Liver (tissue), 8 donors: ENCODE measurements at regions not wholly inside any gene's neighbourhood (a gene's known extent, or its start where the extent isn't known, plus 50 kb on each side); places are given as distances from the start of the nearest gene placed in this dataset.

ENCODE experiments used
- DNase-seq: peaks from one replicate; pipeline ENCODE4 v3.0.0-alpha.2; 2017; ENCODE audit warnings: low spot score
- H3K27ac ChIP-seq, 2 donors: one replicate each; pipeline ENCODE4 v1.7.0; 2013; ENCODE audit warnings: inconsistent platforms in 2 of 2, low read length in 2 of 2, control low read depth in 1 of 2, low read depth in 1 of 2, mild to moderate bottlenecking in 1 of 2
- H3K27me3 ChIP-seq, 4 donors: one replicate each; pipeline versions ENCODE4 v1.6.1 to v1.7.0; 2013; ENCODE audit warnings: low read length in 3 of 4, inconsistent platforms in 1 of 4, mild to moderate bottlenecking in 1 of 4, moderate library complexity in 1 of 4; ENCODE audit not compliant: control insufficient read depth in 4 of 4, insufficient read depth in 4 of 4
- H3K36me3 ChIP-seq, 4 donors: one replicate each; pipeline versions ENCODE4 v1.6.1 to v1.7.0; 2013; ENCODE audit warnings: low read length in 3 of 4, mild to moderate bottlenecking in 3 of 4, low read depth in 1 of 4, moderate library complexity in 1 of 4; ENCODE audit not compliant: control insufficient read depth in 4 of 4, insufficient read depth in 3 of 4
- H3K4me1 ChIP-seq, 4 donors: one replicate each; pipeline versions ENCODE4 v1.6.1 to v1.7.0; 2013; ENCODE audit warnings: low read length in 3 of 4, mild to moderate bottlenecking in 3 of 4, moderate library complexity in 1 of 4; ENCODE audit not compliant: control insufficient read depth in 4 of 4, insufficient read depth in 4 of 4
- H3K4me3 ChIP-seq, 3 donors: one replicate each; pipeline versions ENCODE4 v1.6.1 to v1.7.0; 2013; ENCODE audit warnings: low read length in 3 of 3, control low read depth in 1 of 3, low read depth in 1 of 3, mild to moderate bottlenecking in 1 of 3
- H3K9ac ChIP-seq, 2 donors: one replicate each; pipeline ENCODE4 v1.7.0; 2013; ENCODE audit warnings: low read length in 2 of 2, mild to moderate bottlenecking in 2 of 2, moderate library complexity in 2 of 2, control low read depth in 1 of 2, low read depth in 1 of 2
- H3K9me3 ChIP-seq, 4 donors: one replicate each; pipeline versions ENCODE4 v1.6.1 to v1.7.0; 2013; ENCODE audit warnings: low read length in 3 of 4; ENCODE audit not compliant: control insufficient read depth in 4 of 4
- ATF3 ChIP-seq: IDR thresholded peaks from 2 replicates; pipeline ENCODE4 v1.6.1; 2016; ENCODE audit warnings: antibody characterized with exemption
- CTCF ChIP-seq: fragments of 150-350 bp; IDR thresholded peaks from 2 replicates; pipeline ENCODE4 v1.5.1; 2017; ENCODE audit warnings: improper control_type of control experiment, low read depth, low read length; ENCODE audit not compliant: missing input control
- EGR1 ChIP-seq, 2 donors: IDR thresholded peaks; 2 replicates each; pipeline ENCODE4 v1.6.1; 2016 to 2018; ENCODE audit warnings: antibody characterized with exemption in 2 of 2, low read depth in 2 of 2
- FOXA1 ChIP-seq: IDR thresholded peaks from 2 replicates; pipeline ENCODE4 v1.6.1; 2016; ENCODE audit warnings: antibody characterized with exemption
- FOXA2 ChIP-seq: IDR thresholded peaks from 2 replicates; pipeline ENCODE4 v1.6.1; 2016; ENCODE audit warnings: antibody characterized with exemption
- GABPA ChIP-seq, 2 donors: IDR thresholded peaks in 1 of 2; conservative IDR thresholded peaks in 1 of 2; 2 replicates each; pipeline ENCODE4 v1.6.1; 2016; ENCODE audit warnings: antibody characterized with exemption in 2 of 2, mild to moderate bottlenecking in 1 of 2, moderate library complexity in 1 of 2
- HNF4A ChIP-seq, 2 donors: conservative IDR thresholded peaks; 2 replicates each; pipeline ENCODE4 v1.6.1; 2016; ENCODE audit warnings: antibody characterized with exemption in 2 of 2, mild to moderate bottlenecking in 2 of 2
- HNF4G ChIP-seq: IDR thresholded peaks from 2 replicates; pipeline ENCODE4 v1.6.1; 2016; ENCODE audit warnings: antibody characterized with exemption
- JUND ChIP-seq, 2 donors: IDR thresholded peaks; 2 replicates each; pipeline ENCODE4 v1.6.1; 2016; ENCODE audit warnings: antibody characterized with exemption in 2 of 2
- MAX ChIP-seq: IDR thresholded peaks from 2 replicates; pipeline ENCODE4 v1.6.1; 2016; ENCODE audit warnings: antibody characterized with exemption
- NR2F2 ChIP-seq: IDR thresholded peaks from 2 replicates; pipeline ENCODE4 v1.6.1; 2016; ENCODE audit warnings: antibody characterized with exemption
- RAD21 ChIP-seq, 2 donors: IDR thresholded peaks; 2 replicates each; pipeline ENCODE4 v1.6.1; 2016; ENCODE audit warnings: antibody characterized with exemption in 2 of 2, mild to moderate bottlenecking in 2 of 2
- RXRA ChIP-seq, 2 donors: IDR thresholded peaks; 2 replicates each; pipeline ENCODE4 v1.6.1; 2017 to 2018; ENCODE audit warnings: antibody characterized with exemption in 2 of 2, mild to moderate bottlenecking in 1 of 2
- SP1 ChIP-seq: IDR thresholded peaks from 2 replicates; pipeline ENCODE4 v1.6.1; 2018; ENCODE audit warnings: antibody characterized with exemption, mild to moderate bottlenecking
- TAF1 ChIP-seq: conservative IDR thresholded peaks from 2 replicates; pipeline ENCODE4 v1.6.1; 2016; ENCODE audit warnings: antibody characterized with exemption, mild to moderate bottlenecking
- YY1 ChIP-seq: IDR thresholded peaks from 2 replicates; pipeline ENCODE4 v1.6.1; 2016; ENCODE audit warnings: antibody characterized with exemption, mild to moderate bottlenecking
- ZBTB33 ChIP-seq: IDR thresholded peaks from 2 replicates; pipeline ENCODE4 v1.6.1; 2016; ENCODE audit warnings: antibody characterized with exemption
- WGBS: extraction: QIAGEN DNeasy Blood & Tissue Kit; methylation state at CpG from one replicate; pipeline ENCODE4 v1.1.7; 2013; 5-methylcytosine and 5-hydroxymethylcytosine counted together
- donor health status: healthy.
- donor health status: healthy.
- donor health status: healthy.
- donor health status: healthy.
- donor health status: healthy.

- H3K27me3 ChIP-seq, result no peaks in the 10 kb centered on the region
- no peak for DNase-seq
- no peak overlapping the region for H3K27ac ChIP-seq
- no peak overlapping the region for H3K9ac ChIP-seq
- no peak overlapping the region for H3K4me3 ChIP-seq
- 94% methylated on average over 2 of the region's 2 CpGs for whole genome bisulfite sequencing
- no peaks in the 10 kb centered on the region for H3K4me1 ChIP-seq
- no peaks in the 10 kb centered on the region for H3K36me3 ChIP-seq
- no peaks in the 10 kb centered on the region for H3K9me3 ChIP-seq
- TF ChIP-seq CTCF, result no peak
- no peak for TF ChIP-seq YY1
- no peak for TF ChIP-seq RXRA (IDR thresholded peaks at IDR 0.05)
- TF ChIP-seq FOXA2, result no peak
- no peak for TF ChIP-seq ATF3
- no peak for TF ChIP-seq RAD21 (IDR thresholded peaks at IDR 0.05)
- TF ChIP-seq MAX, result no peak
- no peak for TF ChIP-seq FOXA1
- no peak for TF ChIP-seq HNF4A (conservative IDR thresholded peaks at IDR 0.05)
- no peak for TF ChIP-seq HNF4G
- no peak for TF ChIP-seq NR2F2
- no peak for TF ChIP-seq ZBTB33
- no peak for TF ChIP-seq SP1
- TF ChIP-seq TAF1, result no peak
- no peak for TF ChIP-seq EGR1 (IDR thresholded peaks at IDR 0.05; ENCODE audit: low read depth in 2 of 2)
- TF ChIP-seq GABPA (IDR thresholded peaks at IDR 0.05 in 1 of 2, conservative IDR thresholded peaks at IDR 0.05 in 1 of 2), result no peak
These were observed 226.9 kb downstream of the TFAP2B start for GRCh38 chr6:51045548-51045947.

GRCh38 chr6:51049288-51049982, 230.8 kb downstream of the TFAP2B start:
- Histone ChIP-seq H3K27me3 (no peaks in the 10 kb centered on the region), H3K36me3 (no peaks in the 10 kb centered on the region), H3K4me1 (no peaks in the 10 kb centered on the region), H3K27ac (no peak overlapping the region), H3K4me3 (no peak overlapping the region), H3K9ac (no peak overlapping the region), H3K9me3 (no peaks in the 10 kb centered on the region)
- no peak for DNase-seq
- WGBS, result 91% methylated on average over 3 of the region's 3 CpGs
- TF ChIP-seq RAD21 (IDR thresholded peaks at IDR 0.05) (no peak), JUND (IDR thresholded peaks at IDR 0.05) (no peak), GABPA (IDR thresholded peaks at IDR 0.05 in 1 of 2, conservative IDR thresholded peaks at IDR 0.05 in 1 of 2) (no peak), HNF4A (conservative IDR thresholded peaks at IDR 0.05) (no peak), MAX (no peak), YY1 (no peak)
